Tibial artery (tissue), 4 donors: ENCODE measurements at regions not wholly inside any gene's neighbourhood (a gene's known extent, or its start where the extent isn't known, plus 50 kb on each side); places are given as distances from the start of the nearest gene placed in this dataset.

Source experiments
- DNase-seq, 2 donors: peaks; one replicate each; pipeline ENCODE4 v3.0.0-alpha.2; 2019
- H3K27ac ChIP-seq, 2 donors: fragments of 200-600 bp; sonication (generic) in 1 of 2; 1 replicate in 1 of 2; 2 replicates in 1 of 2; pipeline ENCODE4 v1.5.1; 2018 to 2019; ENCODE audit warnings: mild to moderate bottlenecking in 1 of 2
- H3K27me3 ChIP-seq, 2 donors: fragments of 200-600 bp; sonication (generic) in 1 of 2; one replicate each; pipeline versions ENCODE4 v1.5.1 to v1.6.0; 2016 to 2019
- H3K36me3 ChIP-seq, 3 donors: fragments of 200-600 bp; sonication (generic) in 2 of 3; one replicate each; pipeline ENCODE4 v1.5.1; 2016 to 2019; ENCODE audit warnings: mild to moderate bottlenecking in 2 of 3
- H3K4me1 ChIP-seq, 4 donors: fragments of 200-600 bp; sonication (generic) in 2 of 4; 1 replicate in 3 of 4; 2 replicates in 1 of 4; pipeline ENCODE4 v1.5.1; 2016 to 2019
- H3K4me3 ChIP-seq, 2 donors: fragments of 200-600 bp; sonication (generic) in 1 of 2; 1 replicate in 1 of 2; 2 replicates in 1 of 2; pipeline ENCODE4 v1.5.1; 2018 to 2019; ENCODE audit warnings: mild to moderate bottlenecking in 2 of 2
- H3K9me3 ChIP-seq, 3 donors: fragments of 200-600 bp; sonication (generic) in 1 of 3; one replicate each; pipeline ENCODE4 v1.5.1; 2016 to 2019
- CTCF ChIP-seq, 2 experiments: fragments of 200-600 bp in 1 of 2; fragments of 450-650 bp in 1 of 2; IDR thresholded peaks; one replicate each; pipeline ENCODE4 v1.5.1; 2017 to 2019; ENCODE audit warnings: antibody characterized with exemption in 2 of 2, mild to moderate bottlenecking in 1 of 2, moderate library complexity in 1 of 2
- intact Hi-C: fragments of 100-400 bp; cut with DNase I; formaldehyde crosslinking; loops from one replicate; pipeline ENCODE4 v1.15.0; 2023; ENCODE audit warnings: low total_unique reads

- no peak for DNase-seq
- Histone ChIP-seq H3K9me3 (no peaks in the 10 kb centered on the region), H3K36me3 (no peaks in the 10 kb centered on the region), H3K27ac (no peak overlapping the region), H3K4me3 (no peak overlapping the region), H3K4me1 (no peaks in the 10 kb centered on the region), H3K27me3 (no peaks in the 10 kb centered on the region)
- TF ChIP-seq CTCF (IDR thresholded peaks at IDR 0.05), result no peak
- intact Hi-C loops, result no loop called here
Observed at GRCh38 chr2:139369423-139370409, 589.5 kb upstream of the NXPH2 start.

GRCh38 chr2:139367416-139367815 lies 587.2 kb upstream of the NXPH2 start:
- DNase-seq, result no peak
- no peak for TF ChIP-seq CTCF (IDR thresholded peaks at IDR 0.05)
- H3K36me3 ChIP-seq, result no peaks in the 10 kb centered on the region
- intact Hi-C loops, result no loop called here
- no peaks in the 10 kb centered on the region for H3K9me3 ChIP-seq
- H3K27ac ChIP-seq, result no peak overlapping the region
- H3K4me3 ChIP-seq, result no peak overlapping the region
- H3K4me1 ChIP-seq, result no peaks in the 10 kb centered on the region
- no peaks in the 10 kb centered on the region for H3K27me3 ChIP-seq

- Histone ChIP-seq H3K27me3 (no peaks in the 10 kb centered on the region), H3K36me3 (no peaks in the 10 kb centered on the region), H3K9me3 (no peaks in the 10 kb centered on the region), H3K27ac (no peak overlapping the region), H3K4me1 (no peaks in the 10 kb centered on the region), H3K4me3 (no peak overlapping the region)
- no peak for TF ChIP-seq CTCF (IDR thresholded peaks at IDR 0.05)
- intact Hi-C loops, result no loop called here
- no peak for DNase-seq
Observed at GRCh38 chr2:139366681-139367080, 586.5 kb upstream of the NXPH2 start.

GRCh38 chr2:139365189-139365588 lies 585.0 kb upstream of the NXPH2 start:
- intact Hi-C loops, result no loop called here
- Histone ChIP-seq H3K27ac (no peak overlapping the region), H3K4me3 (no peak overlapping the region), H3K36me3 (no peaks in the 10 kb centered on the region), H3K27me3 (no peaks in the 10 kb centered on the region), H3K9me3 (no peaks in the 10 kb centered on the region), H3K4me1 (no peaks in the 10 kb centered on the region)
- DNase-seq, result no peak
- TF ChIP-seq CTCF (IDR thresholded peaks at IDR 0.05), result no peak

GRCh38 chr2:139360654-139361053 lies 580.5 kb upstream of the NXPH2 start:
- Histone ChIP-seq H3K27me3 (no peaks in the 10 kb centered on the region), H3K4me1 (no peaks in the 10 kb centered on the region), H3K36me3 (no peaks in the 10 kb centered on the region), H3K4me3 (no peak overlapping the region), H3K27ac (no peak overlapping the region), H3K9me3 (no peaks in the 10 kb centered on the region)
- intact Hi-C loops, result no loop called here
- DNase-seq, result no peak
- TF ChIP-seq CTCF (IDR thresholded peaks at IDR 0.05), result no peak
